ENCODE measurements at regions not wholly inside any gene's neighbourhood (a gene's known extent, or its start where the extent isn't known, plus 50 kb on each side); places are given as distances from the start of the nearest gene placed in this dataset.

GRCh38 chr2:129857200-129857599, 122.3 kb upstream of the RAB6C start:
- TF ChIP-seq CTCF (IDR thresholded peaks at IDR 0.05) = no peak
- no peak for TF ChIP-seq POLR2A (IDR thresholded peaks at IDR 0.05)
